ENCODE measurements at regions not wholly inside any gene's neighbourhood (a gene's known extent, or its start where the extent isn't known, plus 50 kb on each side); places are given as distances from the start of the nearest gene placed in this dataset.

GRCh38 chr2:150190546-150190945, 296.9 kb downstream of the RND3 start:
- no peaks in the 10 kb centered on the region for H3K9me3 ChIP-seq (ENCODE audit: low read depth)
- no peak for TF ChIP-seq CTCF (IDR thresholded peaks at IDR 0.05; ENCODE audit: low read depth, low read length)
- no peaks in the 10 kb centered on the region for H3K27me3 ChIP-seq
- no peak overlapping the region for H3K27ac ChIP-seq
- DNase-seq (ENCODE audit: low read depth in 1 of 2, low spot score in 1 of 2) = no peak
- H3K36me3 ChIP-seq = no peaks in the 10 kb centered on the region
- no peaks in the 10 kb centered on the region for H3K4me1 ChIP-seq (ENCODE audit: low read depth)
- no peak overlapping the region for H3K4me3 ChIP-seq

GRCh38 chr2:150188800-150189199, 298.7 kb downstream of the RND3 start:
- no peaks in the 10 kb centered on the region for H3K27me3 ChIP-seq
- H3K36me3 ChIP-seq = no peaks in the 10 kb centered on the region
- DNase-seq (ENCODE audit: low read depth in 1 of 2, low spot score in 1 of 2) = no peak
- no peak overlapping the region for H3K27ac ChIP-seq
- no peak for TF ChIP-seq CTCF (IDR thresholded peaks at IDR 0.05; ENCODE audit: low read depth, low read length)
- no peak overlapping the region for H3K4me3 ChIP-seq
- H3K4me1 ChIP-seq (ENCODE audit: low read depth) = no peaks in the 10 kb centered on the region
- H3K9me3 ChIP-seq (ENCODE audit: low read depth) = no peaks in the 10 kb centered on the region

- Histone ChIP-seq H3K9me3 (ENCODE audit: low read depth) (no peaks in the 10 kb centered on the region), H3K4me3 (no peak overlapping the region), H3K4me1 (ENCODE audit: low read depth) (no peaks in the 10 kb centered on the region), H3K27ac (no peak overlapping the region), H3K27me3 (no peaks in the 10 kb centered on the region), H3K36me3 (no peaks in the 10 kb centered on the region)
- DNase-seq (ENCODE audit: low read depth in 1 of 2, low spot score in 1 of 2) = no peak
- TF ChIP-seq CTCF (IDR thresholded peaks at IDR 0.05; ENCODE audit: low read depth, low read length) = no peak
These were observed 299.3 kb downstream of the RND3 start for GRCh38 chr2:150188177-150188576.

- TF ChIP-seq CTCF (IDR thresholded peaks at IDR 0.05; ENCODE audit: low read depth, low read length) = no peak
- H3K27ac ChIP-seq = no peak overlapping the region
- no peak for DNase-seq (ENCODE audit: low read depth in 1 of 2, low spot score in 1 of 2)
- H3K36me3 ChIP-seq = no peaks in the 10 kb centered on the region
- H3K4me1 ChIP-seq (ENCODE audit: low read depth) = no peaks in the 10 kb centered on the region
- no peaks in the 10 kb centered on the region for H3K9me3 ChIP-seq (ENCODE audit: low read depth)
- no peaks in the 10 kb centered on the region for H3K27me3 ChIP-seq
- no peak overlapping the region for H3K4me3 ChIP-seq
These were observed 304.8 kb downstream of the RND3 start for GRCh38 chr2:150182566-150183235.

- TF ChIP-seq CTCF (IDR thresholded peaks at IDR 0.05; ENCODE audit: low read depth, low read length) = no peak
- H3K36me3 ChIP-seq = no peaks in the 10 kb centered on the region
- no peaks in the 10 kb centered on the region for H3K4me1 ChIP-seq (ENCODE audit: low read depth)
- peak in 1 of 2 donors; percentile 41 for DNase-seq (ENCODE audit: low read depth in 1 of 2, low spot score in 1 of 2)
- H3K27ac ChIP-seq = no peak overlapping the region
- no peaks in the 10 kb centered on the region for H3K9me3 ChIP-seq (ENCODE audit: low read depth)
- H3K4me3 ChIP-seq = no peak overlapping the region
- H3K27me3 ChIP-seq = no peaks in the 10 kb centered on the region
These were observed 308.9 kb downstream of the RND3 start for GRCh38 chr2:150178591-150178990.
